K562 (cell line): ENCODE measurements at regions not wholly inside any gene's neighbourhood (a gene's known extent, or its start where the extent isn't known, plus 50 kb on each side); places are given as distances from the start of the nearest gene placed in this dataset.
A peak's percentile ranks its signal among the peaks of the same experiment; 100 is the strongest.

Experiments
- ARID1B ChIP-seq: fragments of 450-650 bp; IDR thresholded peaks from 2 replicates; pipeline ENCODE4 v1.6.1; 2016; ENCODE audit warnings: antibody characterized with exemption, mild to moderate bottlenecking, inconsistent platforms
- CAMTA2 ChIP-seq: fragments of 250-450 bp; sonication (Bioruptor Pico); conservative IDR thresholded peaks from 2 replicates; pipeline ENCODE4 v1.5.1; 2022
- DNMT1 ChIP-seq: fragments of 450-650 bp; IDR thresholded peaks from 2 replicates; pipeline ENCODE4 v1.6.1; 2016; ENCODE audit warnings: antibody characterized with exemption, mild to moderate bottlenecking
- ETS2 ChIP-seq: IDR thresholded peaks from 2 replicates; pipeline ENCODE4 v1.6.1; 2016; ENCODE audit warnings: borderline replicate concordance, missing genetic modification characterization, mild to moderate bottlenecking, moderate library complexity, missing compliant biosample characterization; ENCODE audit not compliant: poor library complexity, severe bottlenecking
- FOXJ3 ChIP-seq: sonication (generic); formaldehyde crosslinking; IDR thresholded peaks from 2 replicates; pipeline ENCODE4 v1.4.0; 2020; ENCODE audit warnings: mild to moderate bottlenecking, missing genetic modification reagents
- MAFF ChIP-seq: IDR thresholded peaks from 2 replicates; pipeline ENCODE4 v1.6.1; 2012; ENCODE audit warnings: low read length, improper control_type of control experiment
- MYC ChIP-seq, 2 experiments: fragments of 250-450 bp in 1 of 2; sonication (Bioruptor Pico) in 1 of 2; IDR thresholded peaks; 2 replicates each; pipeline versions ENCODE4 v1.5.1 to v1.6.1; 2012 to 2021; ENCODE audit warnings: low read depth in 2 of 2, borderline replicate concordance in 1 of 2, improper control_type of control experiment in 1 of 2, low read length in 1 of 2, mild to moderate bottlenecking in 1 of 2, moderate library complexity in 1 of 2
- NRF1 ChIP-seq, 2 experiments: fragments of 450-650 bp; IDR thresholded peaks in 1 of 2; conservative IDR thresholded peaks in 1 of 2; 2 replicates each; pipeline ENCODE4 v1.6.1; 2014; ENCODE audit warnings: mild to moderate bottlenecking in 2 of 2
- SOX6 ChIP-seq: fragments of 450-650 bp; IDR thresholded peaks from 2 replicates; pipeline ENCODE4 v1.6.1; 2014; ENCODE audit warnings: mild to moderate bottlenecking
- ZC3H4 ChIP-seq: sonication (generic); formaldehyde crosslinking; IDR thresholded peaks from 2 replicates; pipeline ENCODE4 v1.9.0; 2021; ENCODE audit warnings: missing genetic modification reagents, borderline replicate concordance
- ZNF384 ChIP-seq: IDR thresholded peaks from 2 replicates; pipeline ENCODE4 v1.6.1; 2012; ENCODE audit warnings: low read depth, low read length, improper control_type of control experiment
- ZSCAN32 ChIP-seq: fragments of 450-650 bp; formaldehyde crosslinking; IDR thresholded peaks from 2 replicates; pipeline ENCODE4 v1.4.0; 2020; ENCODE audit warnings: mild to moderate bottlenecking, moderate library complexity
- TF ChIP-seq, protein P1 (sequence below): fragments of 250-450 bp; sonication (Bioruptor Pico); IDR thresholded peaks from 2 replicates; pipeline ENCODE4 v1.4.0; 2020; ENCODE audit warnings: borderline replicate concordance
- TF ChIP-seq, protein P2 (sequence below): sonication (generic); formaldehyde crosslinking; IDR thresholded peaks from 2 replicates; pipeline ENCODE4 v1.8.1; 2023; ENCODE audit warnings: mild to moderate bottlenecking, missing genetic modification reagents
- TF ChIP-seq, protein P3 (sequence below): fragments of 200-400 bp; formaldehyde crosslinking; IDR thresholded peaks from 2 replicates; pipeline ENCODE4 v1.6.1; 2017; ENCODE audit warnings: mild to moderate bottlenecking, low read depth, low read length, moderate library complexity
- TF ChIP-seq, protein P4 (sequence below): fragments of 450-650 bp; IDR thresholded peaks from 2 replicates; pipeline ENCODE4 v1.6.1; 2017; ENCODE audit warnings: antibody characterized with exemption

DNA sequence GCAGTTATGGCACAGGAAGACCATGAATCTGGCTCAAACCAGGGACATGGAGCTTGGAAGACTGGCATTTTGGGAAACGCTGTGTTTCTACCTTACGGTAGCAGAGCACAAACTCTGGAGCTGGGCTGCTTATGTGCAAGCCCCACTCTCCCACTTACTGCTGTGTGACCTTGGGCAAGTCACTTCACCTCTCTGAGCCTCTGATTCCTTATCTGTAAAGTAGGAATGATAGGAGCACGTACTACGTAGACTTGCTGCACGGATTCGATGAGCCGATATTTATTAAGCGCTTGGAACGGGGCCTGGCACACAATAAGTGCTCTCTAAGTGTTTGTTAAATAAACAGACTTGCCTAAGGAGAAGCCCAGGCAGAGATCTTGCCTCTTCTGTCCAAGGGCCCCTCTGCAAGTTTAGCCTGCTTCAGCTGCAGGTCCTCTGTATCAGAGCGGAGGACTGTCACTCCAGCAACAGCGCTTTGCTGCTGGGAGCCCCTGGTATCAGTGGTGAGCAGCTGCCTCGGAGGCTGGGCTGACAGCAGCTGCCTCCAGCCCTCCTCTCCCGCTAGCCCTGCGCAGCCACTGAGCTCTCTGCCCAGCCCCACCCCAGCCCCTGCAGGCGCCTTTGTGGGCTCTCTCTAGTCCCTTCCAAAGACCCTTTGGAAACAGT lies 96.9 kb upstream of the ANO1 start (continued):
- no peak for TF ChIP-seq ETS2 (tag)
- TF ChIP-seq CAMTA2 = no peak
- TF ChIP-seq ZC3H4 (CRISPR knock-in tag) = no peak
- TF ChIP-seq DNMT1 = no peak
- TF ChIP-seq NRF1 (conservative IDR thresholded peaks at IDR 0.05 in 1 of 2, IDR thresholded peaks at IDR 0.05 in 1 of 2) = peak; percentile 85 to 88
- TF ChIP-seq, protein P1, sequence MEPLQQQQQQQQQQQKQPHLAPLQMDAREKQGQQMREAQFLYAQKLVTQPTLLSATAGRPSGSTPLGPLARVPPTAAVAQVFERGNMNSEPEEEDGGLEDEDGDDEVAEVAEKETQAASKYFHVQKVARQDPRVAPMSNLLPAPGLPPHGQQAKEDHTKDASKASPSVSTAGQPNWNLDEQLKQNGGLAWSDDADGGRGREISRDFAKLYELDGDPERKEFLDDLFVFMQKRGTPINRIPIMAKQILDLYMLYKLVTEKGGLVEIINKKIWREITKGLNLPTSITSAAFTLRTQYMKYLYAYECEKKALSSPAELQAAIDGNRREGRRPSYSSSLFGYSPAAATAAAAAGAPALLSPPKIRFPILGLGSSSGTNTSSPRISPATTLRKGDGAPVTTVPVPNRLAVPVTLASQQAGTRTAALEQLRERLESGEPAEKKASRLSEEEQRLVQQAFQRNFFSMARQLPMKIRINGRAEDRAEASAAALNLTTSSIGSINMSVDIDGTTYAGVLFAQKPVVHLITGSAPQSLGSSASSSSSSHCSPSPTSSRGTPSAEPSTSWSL (CRISPR knock-in tag) = no peak
- no peak for TF ChIP-seq MAFF
- TF ChIP-seq ARID1B = peak; percentile 96
- no peak for TF ChIP-seq FOXJ3 (CRISPR knock-in tag)
- TF ChIP-seq ZSCAN32 (CRISPR knock-in tag) = no peak
- TF ChIP-seq, protein P2, sequence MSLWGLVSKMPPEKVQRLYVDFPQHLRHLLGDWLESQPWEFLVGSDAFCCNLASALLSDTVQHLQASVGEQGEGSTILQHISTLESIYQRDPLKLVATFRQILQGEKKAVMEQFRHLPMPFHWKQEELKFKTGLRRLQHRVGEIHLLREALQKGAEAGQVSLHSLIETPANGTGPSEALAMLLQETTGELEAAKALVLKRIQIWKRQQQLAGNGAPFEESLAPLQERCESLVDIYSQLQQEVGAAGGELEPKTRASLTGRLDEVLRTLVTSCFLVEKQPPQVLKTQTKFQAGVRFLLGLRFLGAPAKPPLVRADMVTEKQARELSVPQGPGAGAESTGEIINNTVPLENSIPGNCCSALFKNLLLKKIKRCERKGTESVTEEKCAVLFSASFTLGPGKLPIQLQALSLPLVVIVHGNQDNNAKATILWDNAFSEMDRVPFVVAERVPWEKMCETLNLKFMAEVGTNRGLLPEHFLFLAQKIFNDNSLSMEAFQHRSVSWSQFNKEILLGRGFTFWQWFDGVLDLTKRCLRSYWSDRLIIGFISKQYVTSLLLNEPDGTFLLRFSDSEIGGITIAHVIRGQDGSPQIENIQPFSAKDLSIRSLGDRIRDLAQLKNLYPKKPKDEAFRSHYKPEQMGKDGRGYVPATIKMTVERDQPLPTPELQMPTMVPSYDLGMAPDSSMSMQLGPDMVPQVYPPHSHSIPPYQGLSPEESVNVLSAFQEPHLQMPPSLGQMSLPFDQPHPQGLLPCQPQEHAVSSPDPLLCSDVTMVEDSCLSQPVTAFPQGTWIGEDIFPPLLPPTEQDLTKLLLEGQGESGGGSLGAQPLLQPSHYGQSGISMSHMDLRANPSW (CRISPR knock-in tag) = no peak
- TF ChIP-seq ZNF384 = 0 out of 2 replicates have a peak, but pooled peaks have one; percentile 5
- TF ChIP-seq MYC (IDR thresholded peaks at IDR 0.05; ENCODE audit: low read depth, low read length) = no peak
- no peak for TF ChIP-seq MYC (CRISPR knock-in tag; IDR thresholded peaks at IDR 0.05; ENCODE audit: borderline replicate concordance, low read depth)
- TF ChIP-seq, protein P3, sequence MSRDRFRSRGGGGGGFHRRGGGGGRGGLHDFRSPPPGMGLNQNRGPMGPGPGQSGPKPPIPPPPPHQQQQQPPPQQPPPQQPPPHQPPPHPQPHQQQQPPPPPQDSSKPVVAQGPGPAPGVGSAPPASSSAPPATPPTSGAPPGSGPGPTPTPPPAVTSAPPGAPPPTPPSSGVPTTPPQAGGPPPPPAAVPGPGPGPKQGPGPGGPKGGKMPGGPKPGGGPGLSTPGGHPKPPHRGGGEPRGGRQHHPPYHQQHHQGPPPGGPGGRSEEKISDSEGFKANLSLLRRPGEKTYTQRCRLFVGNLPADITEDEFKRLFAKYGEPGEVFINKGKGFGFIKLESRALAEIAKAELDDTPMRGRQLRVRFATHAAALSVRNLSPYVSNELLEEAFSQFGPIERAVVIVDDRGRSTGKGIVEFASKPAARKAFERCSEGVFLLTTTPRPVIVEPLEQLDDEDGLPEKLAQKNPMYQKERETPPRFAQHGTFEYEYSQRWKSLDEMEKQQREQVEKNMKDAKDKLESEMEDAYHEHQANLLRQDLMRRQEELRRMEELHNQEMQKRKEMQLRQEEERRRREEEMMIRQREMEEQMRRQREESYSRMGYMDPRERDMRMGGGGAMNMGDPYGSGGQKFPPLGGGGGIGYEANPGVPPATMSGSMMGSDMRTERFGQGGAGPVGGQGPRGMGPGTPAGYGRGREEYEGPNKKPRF = no peak
- TF ChIP-seq SOX6 = peak; percentile 68
- TF ChIP-seq, protein P4, sequence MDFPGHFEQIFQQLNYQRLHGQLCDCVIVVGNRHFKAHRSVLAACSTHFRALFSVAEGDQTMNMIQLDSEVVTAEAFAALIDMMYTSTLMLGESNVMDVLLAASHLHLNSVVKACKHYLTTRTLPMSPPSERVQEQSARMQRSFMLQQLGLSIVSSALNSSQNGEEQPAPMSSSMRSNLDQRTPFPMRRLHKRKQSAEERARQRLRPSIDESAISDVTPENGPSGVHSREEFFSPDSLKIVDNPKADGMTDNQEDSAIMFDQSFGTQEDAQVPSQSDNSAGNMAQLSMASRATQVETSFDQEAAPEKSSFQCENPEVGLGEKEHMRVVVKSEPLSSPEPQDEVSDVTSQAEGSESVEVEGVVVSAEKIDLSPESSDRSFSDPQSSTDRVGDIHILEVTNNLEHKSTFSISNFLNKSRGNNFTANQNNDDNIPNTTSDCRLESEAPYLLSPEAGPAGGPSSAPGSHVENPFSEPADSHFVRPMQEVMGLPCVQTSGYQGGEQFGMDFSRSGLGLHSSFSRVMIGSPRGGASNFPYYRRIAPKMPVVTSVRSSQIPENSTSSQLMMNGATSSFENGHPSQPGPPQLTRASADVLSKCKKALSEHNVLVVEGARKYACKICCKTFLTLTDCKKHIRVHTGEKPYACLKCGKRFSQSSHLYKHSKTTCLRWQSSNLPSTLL = no peak
